ENCODE measurements at regions not wholly inside any gene's neighbourhood (a gene's known extent, or its start where the extent isn't known, plus 50 kb on each side); places are given as distances from the start of the nearest gene placed in this dataset.

DNA sequence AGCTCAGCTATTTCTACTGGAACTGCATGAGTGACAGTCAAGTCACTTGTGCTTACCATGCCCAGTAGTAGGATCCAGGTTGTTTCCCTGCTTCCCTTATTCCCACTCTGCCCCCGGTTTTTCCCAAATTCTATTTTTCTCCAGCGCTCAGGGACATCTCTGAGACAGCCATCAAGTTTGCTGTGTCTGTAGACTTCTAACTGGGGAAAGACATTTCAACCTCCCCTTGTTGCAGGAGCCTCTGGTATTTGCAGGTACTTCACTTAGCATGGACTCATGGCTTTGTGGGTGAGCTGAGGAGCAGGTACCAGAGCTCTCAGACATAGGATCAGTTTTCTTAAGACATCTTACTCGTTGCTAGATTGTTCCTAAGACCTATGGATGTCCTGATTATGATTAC lies 801.6 kb upstream of the RBFOX1 start:
- ATAC-seq (no peak), DNase-seq (ENCODE audit: missing footprints) (no peak)
- intact Hi-C loops (cut with DNase I) = no loop called here

DNA sequence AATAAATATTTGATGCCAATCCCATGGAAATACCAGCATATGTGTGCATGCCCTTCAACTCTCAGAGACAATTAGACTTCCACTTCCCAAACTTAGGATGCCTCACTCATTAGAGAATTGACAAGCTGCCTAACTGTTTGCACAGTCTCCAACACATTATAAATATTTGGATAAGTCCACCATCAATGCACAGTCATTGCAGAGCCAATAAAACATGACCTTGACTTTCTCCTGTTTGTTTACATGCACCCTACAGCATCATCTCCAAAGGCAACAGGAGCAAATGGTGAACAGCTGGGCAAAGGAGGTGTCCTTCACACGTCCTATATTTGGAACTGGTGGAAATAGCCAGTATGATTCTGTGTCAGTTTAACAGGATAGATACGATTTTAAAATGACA lies 804.4 kb upstream of the RBFOX1 start:
- DNase-seq (ENCODE audit: missing footprints) (no peak), ATAC-seq (no peak)
- intact Hi-C loops (cut with DNase I) = no loop called here

DNA sequence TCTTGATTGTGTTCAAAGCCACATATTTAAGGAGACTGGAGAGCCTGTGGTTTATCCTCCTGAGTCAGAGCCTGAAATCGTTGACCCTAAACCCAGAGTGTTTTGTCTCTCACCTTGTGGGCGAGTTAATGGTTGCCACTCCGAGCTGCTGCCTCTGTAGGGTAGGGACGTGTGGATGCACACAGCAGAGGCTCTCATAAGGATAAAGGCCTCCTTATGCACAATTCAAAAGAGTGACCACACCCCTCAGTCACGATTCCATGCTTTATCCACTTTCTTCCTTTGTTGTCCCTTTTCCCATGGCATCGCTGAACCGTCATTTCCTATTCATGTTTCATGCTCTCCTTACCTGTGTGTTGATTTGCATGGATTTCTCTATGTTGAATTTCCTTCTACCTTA lies 805.0 kb upstream of the RBFOX1 start:
- intact Hi-C loops (cut with DNase I) = no loop called here
- no peak for DNase-seq (ENCODE audit: missing footprints)
- no peak for ATAC-seq

DNA sequence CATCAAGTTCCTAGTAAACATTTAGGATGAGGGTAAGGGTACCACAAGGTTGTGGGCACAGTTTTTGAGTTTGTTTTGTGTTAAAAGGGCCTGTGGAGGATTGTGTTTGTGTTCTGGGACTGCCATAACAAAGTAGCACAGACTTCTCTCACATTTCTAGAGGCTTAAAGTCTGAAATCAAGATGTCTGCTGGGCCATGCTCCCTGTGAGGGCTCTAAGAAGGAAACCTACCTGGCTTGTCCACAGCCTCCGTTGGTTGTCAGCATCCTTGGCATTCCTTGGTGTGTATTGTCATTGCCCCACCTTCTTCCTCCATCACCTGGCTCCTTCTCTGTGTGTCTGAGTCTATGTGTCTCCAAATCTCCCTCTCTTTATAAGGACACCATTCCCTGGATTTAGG lies 808.1 kb upstream of the RBFOX1 start:
- ATAC-seq (no peak), DNase-seq (ENCODE audit: missing footprints) (no peak)
- intact Hi-C loops (cut with DNase I) = no loop called here

DNA sequence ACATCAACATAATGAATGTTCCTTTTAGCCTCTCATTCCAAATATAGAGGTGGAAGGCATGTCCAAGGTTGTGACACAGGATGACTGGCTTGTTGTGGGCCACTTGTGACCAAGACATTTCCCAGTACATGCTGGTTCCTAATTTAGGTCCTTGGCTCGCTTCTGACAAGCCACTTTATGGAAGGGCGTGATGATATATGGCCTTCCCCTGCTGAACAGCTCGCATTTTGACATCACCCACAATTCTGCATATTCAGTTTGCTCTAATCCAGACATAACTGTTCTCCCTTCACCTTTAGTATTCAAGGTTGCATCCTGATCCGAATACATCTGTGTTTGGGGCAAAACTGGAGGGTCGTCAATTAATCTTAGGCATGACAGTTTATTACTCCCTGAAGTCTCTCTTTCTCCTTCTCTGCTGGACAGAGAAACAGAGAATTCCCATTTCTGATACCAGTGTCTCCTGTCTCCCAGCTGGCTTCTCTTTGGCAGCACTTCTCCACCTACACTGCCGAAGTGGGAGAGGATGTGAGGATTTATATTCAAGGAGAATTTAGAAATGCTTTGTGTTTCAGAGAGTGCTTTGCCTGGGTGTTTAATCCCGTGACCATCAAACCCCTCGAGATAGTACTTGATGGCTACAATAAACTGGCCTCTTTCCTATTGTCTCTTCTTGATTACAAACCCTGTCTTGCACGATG lies 815.5 kb upstream of the RBFOX1 start:
- ATAC-seq = no peak
- no peak for DNase-seq (ENCODE audit: missing footprints)
- intact Hi-C loops (cut with DNase I) = no loop called here

DNA sequence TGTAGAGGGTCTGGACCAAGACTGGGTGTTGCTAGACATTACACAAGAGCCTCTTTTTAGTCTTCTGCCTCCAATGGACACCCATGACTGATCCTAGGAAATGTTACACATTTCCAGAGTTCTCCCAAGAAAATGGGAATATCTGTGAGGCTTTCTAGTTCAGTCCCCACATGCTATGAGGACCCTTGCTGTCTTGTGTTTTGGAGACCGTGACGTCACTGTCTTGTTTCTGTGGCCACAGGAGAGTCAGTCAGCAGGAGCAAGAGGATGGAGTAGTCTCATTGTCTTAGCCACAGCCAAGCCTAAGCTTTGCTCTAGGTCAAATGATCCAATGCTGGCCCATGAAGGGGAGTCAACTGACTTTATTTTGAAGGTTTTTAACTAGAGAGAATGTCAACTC lies 820.1 kb upstream of the RBFOX1 start:
- no peak for DNase-seq (ENCODE audit: missing footprints)
- no peak for ATAC-seq
- intact Hi-C loops (cut with DNase I) = no loop called here

DNA sequence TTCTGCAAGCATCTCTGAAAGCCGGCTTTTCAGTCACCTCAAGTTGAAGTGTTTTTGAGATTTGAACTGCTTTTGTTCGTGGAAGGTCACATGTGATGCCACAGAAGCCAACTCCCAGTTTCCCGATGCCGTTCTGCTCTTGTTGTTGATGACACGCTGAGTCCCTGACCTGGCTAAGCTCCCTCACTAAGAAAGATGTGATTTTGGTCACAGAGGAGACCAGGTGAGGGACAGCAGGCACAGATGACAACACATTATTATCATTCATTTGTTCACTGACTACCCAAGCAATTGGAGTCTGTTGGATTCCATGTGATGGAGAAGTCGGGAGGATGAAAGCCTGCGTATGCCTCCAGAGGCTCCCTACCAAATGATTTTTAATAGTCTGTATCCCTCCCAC lies 822.4 kb upstream of the RBFOX1 start:
- no peak for ATAC-seq
- DNase-seq (ENCODE audit: missing footprints) = no peak
- intact Hi-C loops (cut with DNase I) = loop anchor here (1.0 kb wide), 1 partner anchor 22 kb away; no protein-coding TSS in a partner anchor

DNA sequence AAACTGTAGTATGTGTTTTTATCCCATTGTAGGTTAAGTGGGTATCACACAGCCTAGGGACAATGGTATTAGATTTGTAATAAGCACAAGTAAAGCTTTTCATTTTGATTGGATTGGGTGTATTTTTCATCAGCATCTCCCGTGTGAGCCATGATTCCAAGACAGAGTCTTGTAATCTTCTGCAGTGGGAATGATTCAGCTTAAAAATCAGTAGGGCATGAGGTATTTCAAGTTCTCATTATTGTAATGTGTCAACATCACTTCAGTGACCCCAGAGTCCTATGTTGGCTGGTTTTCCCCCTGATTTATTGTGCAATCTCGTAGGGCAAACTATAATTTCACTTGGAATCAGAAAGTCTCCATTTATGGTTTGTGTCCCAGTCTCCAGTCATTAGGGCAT lies 833.2 kb upstream of the RBFOX1 start:
- intact Hi-C loops (cut with DNase I) = no loop called here
- ATAC-seq = no peak
- DNase-seq (ENCODE audit: missing footprints) = no peak

DNA sequence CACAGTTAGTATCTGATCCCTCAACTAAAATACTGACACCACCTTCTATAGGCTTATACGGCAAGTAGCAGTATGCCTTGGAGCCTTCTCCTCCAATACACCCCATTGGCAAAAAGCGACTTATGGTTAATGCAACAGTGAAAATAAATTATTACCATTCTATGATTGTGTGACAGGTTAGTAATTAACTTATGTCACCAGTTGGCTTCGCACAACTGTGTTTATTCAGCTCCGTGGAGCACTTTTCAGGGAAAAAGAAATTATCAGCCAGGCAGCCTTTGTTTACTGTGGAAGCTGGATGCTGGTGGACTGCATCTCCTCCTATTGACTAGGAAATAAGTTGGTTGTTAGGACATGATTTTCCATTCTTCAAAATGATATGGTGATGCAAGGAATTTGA lies 833.8 kb upstream of the RBFOX1 start:
- ATAC-seq (no peak), DNase-seq (ENCODE audit: missing footprints) (no peak)
- intact Hi-C loops (cut with DNase I) = no loop called here

DNA sequence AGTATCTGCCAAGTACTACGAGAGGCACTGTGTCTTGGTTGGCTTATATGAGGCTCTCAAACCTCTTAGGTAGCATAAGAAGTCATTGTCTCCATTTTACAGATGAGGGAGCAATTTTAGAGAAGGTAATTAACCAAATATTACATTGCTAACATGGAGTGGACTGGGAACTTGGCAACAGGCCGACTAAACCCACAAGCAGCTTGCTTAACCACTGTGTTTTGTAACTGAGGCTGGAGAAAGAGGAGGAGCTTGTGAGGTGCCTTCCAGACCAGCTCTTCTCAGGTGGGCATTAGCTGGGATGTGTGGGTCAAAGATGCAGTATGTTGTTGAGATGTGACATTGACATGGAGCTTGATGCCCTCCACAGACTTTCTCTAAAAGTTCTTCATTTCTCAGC lies 835.6 kb upstream of the RBFOX1 start:
- DNase-seq (ENCODE audit: missing footprints) = no peak
- intact Hi-C loops (cut with DNase I) = no loop called here

DNA sequence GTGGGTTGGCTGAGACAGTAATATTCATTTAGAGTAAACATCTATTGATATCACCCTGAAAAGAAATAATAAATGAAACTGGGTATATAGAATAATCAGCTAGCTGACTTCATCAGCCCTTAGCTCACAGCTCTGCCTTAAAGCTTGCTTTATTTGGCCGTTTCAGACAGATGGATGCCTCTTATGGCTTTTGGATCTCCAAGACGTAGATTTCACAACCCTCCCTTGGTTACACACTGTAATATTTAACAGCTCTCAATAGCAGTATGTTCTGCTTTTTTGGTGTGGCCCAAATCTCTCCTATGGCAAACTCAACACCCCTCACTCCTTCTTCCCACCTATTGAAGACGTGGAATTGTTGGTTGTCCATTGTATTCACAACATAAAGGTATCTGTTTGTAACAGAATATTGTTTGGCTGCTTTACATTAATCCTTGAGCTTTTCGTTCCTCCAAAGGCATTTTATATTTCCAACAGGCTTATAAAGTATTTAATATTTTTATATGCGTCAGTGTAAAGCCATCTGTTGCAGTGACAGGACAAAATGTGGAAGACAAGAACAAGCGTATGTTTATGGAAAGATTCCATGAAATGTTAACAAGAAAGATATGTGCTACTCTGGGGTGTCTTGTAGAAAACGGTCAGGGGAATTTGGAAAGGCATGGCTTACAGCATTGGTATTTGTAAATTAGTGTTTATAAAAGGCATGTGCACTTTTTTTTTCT lies 837.0 kb upstream of the RBFOX1 start:
- ATAC-seq (no peak), DNase-seq (ENCODE audit: missing footprints) (no peak)
- intact Hi-C loops (cut with DNase I) = no loop called here

More for the DNA sequence above, 835.6 kb upstream of the RBFOX1 start:
- ATAC-seq = no peak

DNA sequence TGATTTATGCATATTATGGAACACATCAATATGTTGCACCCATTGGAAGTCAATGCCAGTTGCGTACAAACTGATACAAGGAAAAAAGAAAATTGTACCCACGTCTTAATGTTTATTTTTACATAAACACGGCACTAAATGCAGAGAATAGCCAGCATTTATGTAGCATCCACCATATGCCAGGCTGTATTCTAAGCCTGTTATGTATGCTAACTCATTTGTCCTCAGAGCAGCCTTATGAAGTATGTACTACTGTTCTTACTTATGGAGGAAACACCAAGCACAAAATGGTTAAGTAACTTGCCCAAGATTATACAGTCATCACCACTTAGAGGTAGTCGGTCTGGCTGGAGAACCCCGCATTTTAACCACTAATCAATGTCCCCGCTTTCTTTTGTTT lies 837.9 kb upstream of the RBFOX1 start:
- no peak for DNase-seq (ENCODE audit: missing footprints)
- ATAC-seq = no peak
- intact Hi-C loops (cut with DNase I) = no loop called here

DNA sequence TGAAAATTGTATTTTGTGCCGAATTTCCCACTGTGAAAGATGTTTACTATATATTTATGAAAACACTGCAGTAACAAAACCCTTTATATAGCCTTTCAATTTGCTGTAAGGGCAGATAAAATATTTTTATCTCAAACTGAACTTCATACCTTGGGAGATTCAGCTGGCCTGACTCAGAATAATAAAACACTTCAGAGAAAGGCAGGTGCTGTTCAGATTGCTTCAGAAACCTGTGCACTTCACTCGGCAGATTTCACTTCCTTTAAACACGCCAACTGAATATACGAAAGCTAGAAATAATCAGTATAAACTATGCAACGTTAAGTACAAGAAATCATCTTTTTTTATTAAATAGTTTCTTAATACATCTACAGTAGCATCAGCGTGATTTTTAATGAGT lies 839.1 kb upstream of the RBFOX1 start:
- intact Hi-C loops (cut with DNase I) = no loop called here
- DNase-seq (ENCODE audit: missing footprints) (no peak), ATAC-seq (no peak)

DNA sequence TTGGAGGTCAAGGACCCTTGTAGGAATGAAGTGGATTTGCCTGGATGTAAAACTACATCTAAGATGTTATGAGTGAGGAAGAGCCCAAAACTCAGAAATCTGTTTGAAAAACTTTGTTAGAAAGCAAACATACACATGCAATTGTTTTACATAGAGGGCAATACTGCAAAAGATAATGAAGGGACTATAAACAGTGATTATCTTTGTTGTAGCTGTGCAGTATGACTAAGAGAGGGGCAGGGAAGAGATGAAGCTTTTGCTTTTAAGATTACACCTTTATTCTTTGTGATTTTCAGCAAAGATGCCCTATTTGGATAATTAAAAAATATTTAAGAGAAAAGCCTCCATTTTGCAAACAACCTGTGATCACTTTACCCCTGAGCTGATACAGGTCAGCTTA lies 839.9 kb upstream of the RBFOX1 start:
- ATAC-seq (no peak), DNase-seq (ENCODE audit: missing footprints) (no peak)
- intact Hi-C loops (cut with DNase I) = no loop called here

DNA sequence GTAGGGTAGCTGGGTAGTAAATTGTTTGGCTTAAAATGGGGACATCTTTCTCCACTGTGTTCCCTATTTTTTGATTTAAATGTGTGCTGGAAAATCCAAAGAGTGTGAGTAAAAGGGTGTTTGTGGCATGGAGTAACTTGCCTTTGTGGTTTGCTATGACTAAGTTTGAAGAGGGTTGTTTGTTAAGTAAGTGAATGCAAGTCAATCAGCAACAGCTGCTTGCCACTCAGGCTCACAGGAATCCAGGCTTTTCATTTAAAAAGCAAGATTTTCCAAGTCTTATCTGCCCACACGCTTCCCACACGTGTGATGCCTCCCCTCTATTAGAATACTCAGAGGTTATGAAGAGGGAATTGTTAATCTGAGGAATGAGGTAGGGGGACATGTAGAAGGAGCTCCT lies 847.7 kb upstream of the RBFOX1 start:
- no peak for ATAC-seq
- intact Hi-C loops (cut with DNase I) = no loop called here
- DNase-seq (ENCODE audit: missing footprints) = no peak

DNA sequence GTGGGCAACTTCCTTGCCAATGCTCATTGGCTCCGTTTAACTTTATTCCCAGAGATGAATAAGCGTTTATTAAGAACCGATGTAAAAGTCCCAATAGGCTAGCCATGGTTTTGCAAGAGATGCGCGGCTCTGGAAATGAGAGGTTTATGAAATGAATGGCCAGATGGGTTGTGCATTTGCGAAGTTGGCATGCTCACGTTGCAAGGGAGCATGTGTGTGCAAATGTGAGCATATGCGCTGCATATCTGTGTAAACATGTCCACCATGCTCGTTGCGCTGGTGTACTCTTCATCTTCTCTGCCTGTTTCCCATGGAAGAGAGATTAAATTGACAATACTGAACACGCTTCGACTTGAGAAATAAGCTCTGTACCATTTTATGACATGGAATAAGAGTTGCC lies 848.6 kb upstream of the RBFOX1 start:
- intact Hi-C loops (cut with DNase I) = no loop called here
- DNase-seq (ENCODE audit: missing footprints) (no peak), ATAC-seq (no peak)

DNA sequence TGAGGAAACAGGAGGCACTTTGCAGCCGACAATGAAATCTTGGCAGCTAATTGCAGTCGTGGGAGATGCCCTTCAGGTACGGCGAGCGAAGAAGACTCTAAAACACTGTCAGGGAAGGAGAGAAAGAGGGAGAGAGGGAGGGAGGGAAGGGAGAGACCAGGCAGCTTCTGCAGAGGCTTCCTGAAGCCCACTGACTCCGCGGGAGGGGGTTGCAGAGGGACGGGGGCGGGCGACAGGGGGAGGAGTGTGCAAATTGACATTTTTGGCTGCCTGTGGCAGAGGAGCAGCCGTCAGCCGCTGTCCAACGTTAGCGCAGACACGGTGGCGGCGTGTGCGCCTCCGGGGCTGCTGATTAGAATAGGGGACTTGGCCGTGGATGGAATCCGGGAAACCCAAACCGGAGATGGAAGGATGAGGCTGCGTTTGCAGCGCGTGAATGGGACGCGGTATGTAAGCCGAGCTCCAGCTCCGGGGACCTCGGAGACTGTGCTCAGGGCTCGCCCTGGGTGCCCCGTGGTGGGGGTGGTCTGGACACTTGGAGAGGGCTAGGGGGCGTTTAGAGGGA lies 849.1 kb upstream of the RBFOX1 start:
- intact Hi-C loops (cut with DNase I) = no loop called here
- ATAC-seq (no peak), DNase-seq (ENCODE audit: missing footprints) (no peak)

DNA sequence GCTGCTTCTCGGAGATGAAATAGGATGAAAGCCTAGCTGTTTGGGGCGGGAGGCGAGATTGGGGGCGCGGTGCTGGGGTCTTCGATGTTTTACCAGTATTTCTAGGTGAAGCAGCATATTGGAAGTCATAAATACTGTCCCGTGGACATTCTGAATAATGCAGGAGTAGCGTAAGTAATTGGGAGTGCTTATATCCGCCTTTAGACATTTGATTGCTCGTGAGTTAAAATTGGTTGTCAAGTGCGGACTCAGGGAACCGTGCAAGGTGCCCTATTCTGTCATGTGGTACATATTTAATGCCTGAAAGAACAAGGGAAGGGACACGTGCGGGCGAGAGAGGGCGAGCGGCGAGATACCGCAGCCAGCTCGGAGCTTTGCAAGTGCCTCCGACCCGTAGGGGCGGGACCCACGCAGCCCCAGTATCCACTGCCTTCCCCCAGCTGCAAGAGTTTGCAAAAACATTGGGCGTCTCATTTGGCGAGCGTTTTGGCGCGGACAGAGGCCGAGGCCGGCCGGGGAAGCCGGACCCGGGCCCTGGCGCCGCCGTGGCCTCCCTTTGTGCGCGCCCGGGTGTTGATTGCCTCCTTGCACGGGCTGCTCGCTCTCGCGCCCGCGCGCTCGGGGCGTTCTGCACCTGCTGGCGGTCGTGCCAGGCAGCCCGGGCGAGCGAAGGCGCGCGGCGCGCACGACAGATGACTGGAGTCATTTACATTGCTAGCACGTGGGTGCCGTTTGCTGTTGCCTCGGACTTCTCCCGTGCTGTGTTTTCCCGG lies 849.8 kb upstream of the RBFOX1 start:
- no peak for ATAC-seq
- DNase-seq (ENCODE audit: missing footprints) = no peak
- intact Hi-C loops (cut with DNase I) = no loop called here

DNA sequence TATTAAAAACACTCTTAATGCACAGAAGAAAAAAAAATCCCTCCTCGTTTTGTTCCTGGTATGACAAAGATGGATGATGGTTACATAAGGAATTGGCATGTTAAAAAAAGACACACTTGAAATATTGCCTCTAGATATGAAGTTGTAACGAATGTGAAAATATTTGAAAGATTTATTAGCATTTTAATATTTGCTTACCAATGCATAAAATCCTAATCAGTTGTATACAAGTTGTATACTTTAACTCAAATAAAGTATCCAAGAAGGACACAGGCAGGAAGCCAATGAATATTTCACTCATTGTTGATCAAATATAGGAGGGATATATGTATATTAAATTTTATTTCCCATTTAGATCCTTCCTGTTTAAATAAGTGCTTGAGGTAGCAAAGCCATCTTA lies 850.8 kb upstream of the RBFOX1 start:
- no peak for ATAC-seq
- intact Hi-C loops (cut with DNase I) = no loop called here
- DNase-seq (ENCODE audit: missing footprints) = no peak

DNA sequence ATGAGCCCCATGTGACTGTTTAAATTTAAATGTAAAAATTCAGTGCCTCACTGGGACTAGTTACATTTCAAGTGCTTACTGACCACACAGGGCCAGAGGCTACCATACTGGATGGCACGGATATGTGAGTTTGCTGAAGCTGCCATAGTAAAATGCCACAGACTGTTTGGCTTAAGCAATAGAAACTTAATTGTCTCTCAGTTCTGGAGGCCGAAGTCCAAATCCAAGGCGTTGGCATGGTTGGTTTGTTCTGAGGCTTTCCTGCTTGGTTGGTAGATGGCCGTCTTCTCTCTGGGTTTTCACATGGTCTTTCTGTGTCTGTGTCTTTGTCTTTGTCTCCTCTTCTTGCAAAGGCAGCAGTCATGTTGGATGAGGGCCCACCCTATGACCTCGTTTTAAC lies 878.9 kb upstream of the RBFOX1 start:
- no peak for ATAC-seq
- no peak for DNase-seq (ENCODE audit: missing footprints)
- intact Hi-C loops (cut with DNase I) = no loop called here
